ENCODE measurements at regions not wholly inside any gene's neighbourhood (a gene's known extent, or its start where the extent isn't known, plus 50 kb on each side); places are given as distances from the start of the nearest gene placed in this dataset.

DNA sequence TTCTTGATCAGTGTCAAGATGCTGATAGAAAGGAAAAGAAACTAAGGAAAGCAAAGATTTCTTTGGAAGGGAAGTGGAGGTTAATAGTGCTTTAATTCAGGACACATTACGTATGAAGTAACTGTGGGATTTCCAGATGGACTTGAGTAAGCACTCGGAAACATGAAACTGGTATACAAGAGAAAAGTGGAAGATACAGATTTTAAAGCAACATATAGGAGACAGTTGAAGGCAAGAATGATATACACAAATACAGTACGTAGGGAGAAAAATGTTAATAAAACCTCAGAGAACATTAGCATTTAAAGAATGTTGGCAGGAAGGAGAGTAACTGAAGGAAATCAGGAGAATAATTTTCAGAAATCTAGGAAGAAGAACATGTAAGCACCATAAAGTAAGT is 730.9 kb upstream of the ADGRL2 start:
- DNase-seq = no peak

DNA sequence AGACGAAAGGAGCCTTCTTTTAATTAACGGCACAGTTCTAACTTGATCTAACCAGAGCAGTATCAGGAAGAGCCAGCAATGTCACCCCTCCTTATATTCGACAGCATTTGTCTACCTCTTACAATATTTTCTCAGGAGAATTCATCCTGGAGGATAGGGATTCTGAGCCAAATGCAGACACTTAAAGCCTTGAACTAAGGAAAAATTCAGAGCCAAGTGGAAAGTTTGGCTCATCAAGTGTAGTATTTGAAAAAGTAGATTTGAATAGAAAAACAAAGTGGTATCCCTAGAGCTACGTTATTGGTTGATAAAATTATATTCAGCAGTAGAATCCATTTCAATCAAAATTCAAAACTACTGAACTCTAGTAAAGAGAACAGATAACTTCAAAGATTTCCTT is 732.0 kb upstream of the ADGRL2 start:
- Histone ChIP-seq H3K36me3 (no peaks in the 10 kb centered on the region; the same call in 1 of the 2 replicates), H3K4me3 (no peak overlapping the region), H3K27me3 (no peaks in the 10 kb centered on the region), H3K9me3 (replicated peaks) (no peaks in the 10 kb centered on the region; the same call in 1 of the 2 replicates), H3K4me1 (0 out of 2 replicates have a peak, but pooled peaks cover 5% of the 10 kb centered on the region), H3K27ac (no peak overlapping the region)
- DNase-seq = no peak

More for the DNA sequence above, 730.9 kb upstream of the ADGRL2 start:
- Histone ChIP-seq H3K36me3 (no peaks in the 10 kb centered on the region; the same call in 1 of the 2 replicates), H3K4me3 (no peak overlapping the region), H3K9me3 (replicated peaks) (no peaks in the 10 kb centered on the region; the same call in 1 of the 2 replicates), H3K27ac (no peak overlapping the region), H3K27me3 (no peaks in the 10 kb centered on the region), H3K4me1 (0 out of 2 replicates have a peak, but pooled peaks cover 5% of the 10 kb centered on the region)

- H3K4me3 ChIP-seq = peak overlapping the region; percentile 48
- no peaks in the 10 kb centered on the region for H3K27me3 ChIP-seq
- H3K36me3 ChIP-seq = no peaks in the 10 kb centered on the region
- H3K9me3 ChIP-seq (replicated peaks) = no peaks in the 10 kb centered on the region
- peak overlapping the region; percentile 80 for H3K27ac ChIP-seq
- peaks cover 8% of the 10 kb centered on the region for H3K4me1 ChIP-seq
- DNase-seq = peak; percentile 77 to 86
Measured at GRCh38 chr1:81053826-81054225, 746.9 kb upstream of the ADGRL2 start.

GRCh38 chr1:81052162-81052561 is 748.6 kb upstream of the ADGRL2 start:
- peaks cover 8% of the 10 kb centered on the region for H3K4me1 ChIP-seq
- H3K9me3 ChIP-seq (replicated peaks) = no peaks in the 10 kb centered on the region
- no peak overlapping the region for H3K4me3 ChIP-seq
- H3K36me3 ChIP-seq = no peaks in the 10 kb centered on the region
- H3K27me3 ChIP-seq = no peaks in the 10 kb centered on the region
- H3K27ac ChIP-seq = no peak overlapping the region
- DNase-seq = no peak

GRCh38 chr1:81050390-81050789 is 750.3 kb upstream of the ADGRL2 start:
- H3K27me3 ChIP-seq = no peaks in the 10 kb centered on the region
- DNase-seq = no peak
- H3K4me1 ChIP-seq = peaks cover 8% of the 10 kb centered on the region
- no peaks in the 10 kb centered on the region for H3K36me3 ChIP-seq
- no peaks in the 10 kb centered on the region for H3K9me3 ChIP-seq (replicated peaks)
- no peak overlapping the region for H3K4me3 ChIP-seq
- no peak overlapping the region for H3K27ac ChIP-seq

GRCh38 chr1:81044708-81045107 is 756.0 kb upstream of the ADGRL2 start:
- Histone ChIP-seq H3K4me1 (no peaks in the 10 kb centered on the region; the same call in 1 of the 2 replicates), H3K27ac (no peak overlapping the region), H3K27me3 (no peaks in the 10 kb centered on the region), H3K36me3 (no peaks in the 10 kb centered on the region), H3K4me3 (no peak overlapping the region), H3K9me3 (replicated peaks) (no peaks in the 10 kb centered on the region)
- DNase-seq = peak in 1 of 2 experiments; percentile 19

DNA sequence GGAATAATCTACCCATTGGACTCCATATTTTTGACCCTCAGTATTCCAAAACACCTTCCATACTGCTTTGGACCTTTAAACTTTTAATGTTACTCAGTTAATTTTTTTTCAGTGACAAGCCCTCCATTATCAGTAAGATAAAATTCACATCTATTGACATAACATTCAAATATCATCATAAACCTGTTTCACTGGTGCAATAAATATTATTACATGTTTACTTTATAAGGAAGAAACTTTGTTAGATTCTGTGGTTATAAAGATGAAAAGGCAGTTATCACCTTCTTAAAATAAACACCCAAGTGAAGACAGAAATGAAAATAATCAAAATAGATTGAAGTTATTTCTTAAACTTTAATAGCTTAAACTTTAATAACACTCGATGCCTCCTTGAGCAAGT is 758.5 kb upstream of the ADGRL2 start:
- Histone ChIP-seq H3K4me3 (no peak overlapping the region), H3K9me3 (replicated peaks) (no peaks in the 10 kb centered on the region), H3K27me3 (no peaks in the 10 kb centered on the region), H3K4me1 (no peaks in the 10 kb centered on the region; the same call in 1 of the 2 replicates), H3K36me3 (no peaks in the 10 kb centered on the region), H3K27ac (no peak overlapping the region)
- DNase-seq = no peak

- no peak overlapping the region for H3K4me3 ChIP-seq
- no peaks in the 10 kb centered on the region for H3K4me1 ChIP-seq
- H3K36me3 ChIP-seq = no peaks in the 10 kb centered on the region
- H3K27me3 ChIP-seq = no peaks in the 10 kb centered on the region
- no peak overlapping the region for H3K27ac ChIP-seq
- DNase-seq = no peak
- no peaks in the 10 kb centered on the region for H3K9me3 ChIP-seq (replicated peaks)
Measured at GRCh38 chr1:81034291-81034690, 766.4 kb upstream of the ADGRL2 start.

GRCh38 chr1:81032973-81033425 is 767.7 kb upstream of the ADGRL2 start:
- H3K4me1 ChIP-seq = no peaks in the 10 kb centered on the region
- no peak overlapping the region for H3K4me3 ChIP-seq
- no peak overlapping the region for H3K27ac ChIP-seq
- H3K27me3 ChIP-seq = no peaks in the 10 kb centered on the region
- H3K36me3 ChIP-seq = no peaks in the 10 kb centered on the region
- no peaks in the 10 kb centered on the region for H3K9me3 ChIP-seq (replicated peaks)
- peak; percentile 9 to 36 for DNase-seq

GRCh38 chr1:81032374-81032773 is 768.4 kb upstream of the ADGRL2 start:
- DNase-seq = no peak

GRCh38 chr1:81030441-81030840 is 770.3 kb upstream of the ADGRL2 start:
- H3K36me3 ChIP-seq = no peaks in the 10 kb centered on the region
- H3K4me3 ChIP-seq = no peak overlapping the region
- H3K27ac ChIP-seq = no peak overlapping the region
- H3K27me3 ChIP-seq = no peaks in the 10 kb centered on the region
- DNase-seq = no peak
- H3K9me3 ChIP-seq (replicated peaks) = no peaks in the 10 kb centered on the region
- H3K4me1 ChIP-seq = no peaks in the 10 kb centered on the region

More at GRCh38 chr1:81032374-81032773, 768.4 kb upstream of the ADGRL2 start:
- H3K27me3 ChIP-seq = no peaks in the 10 kb centered on the region
- no peaks in the 10 kb centered on the region for H3K9me3 ChIP-seq (replicated peaks)
- no peaks in the 10 kb centered on the region for H3K4me1 ChIP-seq
- H3K36me3 ChIP-seq = no peaks in the 10 kb centered on the region
- no peak overlapping the region for H3K27ac ChIP-seq
- H3K4me3 ChIP-seq = no peak overlapping the region

DNA sequence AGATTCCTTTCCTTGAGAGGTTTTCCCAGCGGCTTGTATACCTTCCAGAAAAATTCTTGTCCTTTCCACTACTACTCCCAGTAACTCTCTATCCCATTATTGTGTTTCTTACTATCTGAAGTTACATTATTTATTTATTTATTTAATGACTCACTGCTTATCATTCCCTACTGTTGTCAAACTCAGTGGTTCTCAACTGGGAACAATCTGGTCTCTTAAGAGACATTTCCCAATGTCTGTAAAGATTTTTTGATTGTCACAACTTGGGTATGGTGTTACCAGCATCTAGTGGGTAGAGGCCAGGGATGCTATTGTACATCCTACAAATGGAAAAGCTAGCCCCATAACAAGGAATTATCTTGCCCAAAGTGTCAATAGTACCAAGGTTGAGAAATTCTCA is 771.5 kb upstream of the ADGRL2 start:
- DNase-seq = no peak
- Histone ChIP-seq H3K4me3 (no peak overlapping the region), H3K9me3 (replicated peaks) (no peaks in the 10 kb centered on the region)

DNA sequence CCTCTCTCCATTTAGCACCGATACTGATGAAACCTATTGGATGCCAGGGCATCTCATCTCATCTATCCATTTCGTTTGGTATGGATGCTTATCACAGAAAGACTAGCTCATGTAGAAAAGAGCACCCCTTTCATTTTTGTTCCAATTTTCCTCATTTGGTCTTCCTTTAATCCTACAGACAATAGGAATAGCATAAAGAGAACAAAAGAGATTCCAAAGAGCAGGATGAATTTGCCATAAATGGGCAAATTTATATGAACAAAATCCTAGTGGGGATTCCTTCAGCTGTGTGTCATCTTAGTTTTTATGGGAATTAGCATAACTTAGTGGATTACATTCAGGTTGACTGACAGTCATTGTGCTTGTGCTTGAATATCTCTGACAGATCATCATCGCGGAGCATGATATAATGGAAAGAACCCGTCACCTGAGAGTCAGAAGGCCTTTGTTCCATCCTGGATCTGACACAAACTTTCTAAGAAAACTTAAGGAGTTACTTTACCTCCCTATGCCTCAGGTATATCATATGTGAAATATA is 777.5 kb upstream of the ADGRL2 start:
- no peak overlapping the region for H3K27ac ChIP-seq
- DNase-seq = no peak
- H3K4me3 ChIP-seq = no peak overlapping the region
- no peaks in the 10 kb centered on the region for H3K36me3 ChIP-seq
- no peaks in the 10 kb centered on the region for H3K4me1 ChIP-seq
- no peaks in the 10 kb centered on the region for H3K9me3 ChIP-seq (replicated peaks)
- H3K27me3 ChIP-seq = no peaks in the 10 kb centered on the region

More for the DNA sequence above, 771.5 kb upstream of the ADGRL2 start:
- Histone ChIP-seq H3K4me1 (no peaks in the 10 kb centered on the region), H3K27ac (no peak overlapping the region), H3K36me3 (no peaks in the 10 kb centered on the region), H3K27me3 (no peaks in the 10 kb centered on the region)

DNA sequence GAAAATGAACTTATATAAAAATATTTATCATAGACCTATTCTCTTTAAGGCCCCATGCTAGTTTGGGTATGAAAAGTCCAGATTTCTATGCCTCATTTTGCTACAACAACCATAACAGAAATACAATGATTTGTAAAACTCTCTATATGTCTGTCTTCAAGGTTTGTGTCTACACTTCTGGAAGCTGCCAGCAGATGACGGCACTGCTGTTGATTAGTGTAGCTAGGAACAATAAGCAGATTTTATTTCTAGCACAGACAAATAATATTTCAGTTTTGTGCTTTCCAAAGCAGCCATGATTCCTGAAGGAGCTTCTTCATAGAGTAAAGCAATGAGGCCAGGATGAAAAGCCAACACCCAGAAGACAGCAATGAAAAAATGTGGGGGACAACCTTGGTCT is 779.6 kb upstream of the ADGRL2 start:
- H3K27ac ChIP-seq = no peak overlapping the region
- H3K27me3 ChIP-seq = no peaks in the 10 kb centered on the region
- DNase-seq = no peak
- no peaks in the 10 kb centered on the region for H3K36me3 ChIP-seq
- H3K4me3 ChIP-seq = no peak overlapping the region
- H3K4me1 ChIP-seq = no peaks in the 10 kb centered on the region
- no peaks in the 10 kb centered on the region for H3K9me3 ChIP-seq (replicated peaks)

- Histone ChIP-seq H3K27me3 (no peaks in the 10 kb centered on the region), H3K36me3 (no peaks in the 10 kb centered on the region), H3K9me3 (replicated peaks) (no peaks in the 10 kb centered on the region), H3K4me1 (no peaks in the 10 kb centered on the region), H3K27ac (no peak overlapping the region), H3K4me3 (no peak overlapping the region)
- DNase-seq = no peak
Measured at GRCh38 chr1:81020506-81020905, 780.2 kb upstream of the ADGRL2 start.

DNA sequence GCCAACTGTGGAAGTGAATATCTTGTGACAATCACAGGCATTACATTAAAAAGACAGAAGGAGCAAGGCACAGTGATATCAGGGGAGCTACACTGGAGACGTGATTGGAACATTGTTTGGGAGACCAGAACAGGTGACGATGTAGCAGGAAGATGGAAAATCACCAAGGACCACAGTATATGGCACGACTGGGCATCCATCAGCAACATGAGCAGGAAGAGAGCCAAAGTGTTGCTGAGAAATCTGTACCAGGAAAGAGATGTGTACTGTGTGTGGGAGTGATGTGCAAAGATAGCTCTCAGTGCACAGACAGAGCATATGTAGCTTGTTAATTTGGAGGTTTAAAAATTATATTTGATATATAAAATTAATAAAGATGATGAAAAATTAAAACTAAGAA is 790.6 kb upstream of the ADGRL2 start:
- H3K9me3 ChIP-seq (replicated peaks) = no peaks in the 10 kb centered on the region
- no peaks in the 10 kb centered on the region for H3K36me3 ChIP-seq
- H3K27me3 ChIP-seq = no peaks in the 10 kb centered on the region
- no peak overlapping the region for H3K4me3 ChIP-seq
- no peaks in the 10 kb centered on the region for H3K4me1 ChIP-seq
- no peak overlapping the region for H3K27ac ChIP-seq
- no peak for DNase-seq
